ENCODE measurements at regions not wholly inside any gene's neighbourhood (a gene's known extent, or its start where the extent isn't known, plus 50 kb on each side); places are given as distances from the start of the nearest gene placed in this dataset.

GRCh38 chr10:117472872-117473271 is 69.7 kb upstream of the EMX2 start:
- DNase-seq (ENCODE audit: low spot score), result no peak
- no peak overlapping the region for H3K27ac Mint-ChIP-seq (ENCODE audit: unreplicated experiment)
- TF ChIP-seq CTCF (IDR thresholded peaks at IDR 0.05; ENCODE audit: unreplicated experiment), result no peak

GRCh38 chr10:117471344-117471874 is 71.1 kb upstream of the EMX2 start:
- Mint-ChIP-seq H3K36me3 (ENCODE audit: low read depth, unreplicated experiment) (no peaks in the 10 kb centered on the region), H3K27ac (ENCODE audit: unreplicated experiment) (no peak overlapping the region), H3K4me1 (ENCODE audit: unreplicated experiment) (peaks cover 3% of the 10 kb centered on the region), H3K4me3 (ENCODE audit: unreplicated experiment) (no peak overlapping the region), H3K27me3 (ENCODE audit: unreplicated experiment) (no peaks in the 10 kb centered on the region), H3K9me3 (ENCODE audit: unreplicated experiment) (no peaks in the 10 kb centered on the region)
- TF ChIP-seq CTCF (IDR thresholded peaks at IDR 0.05; ENCODE audit: unreplicated experiment), result no peak
- no peak for DNase-seq (ENCODE audit: low spot score)

More at GRCh38 chr10:117472872-117473271, 69.7 kb upstream of the EMX2 start:
- H3K27me3 Mint-ChIP-seq (ENCODE audit: unreplicated experiment), result peaks cover 2% of the 10 kb centered on the region
- no peak overlapping the region for H3K4me3 Mint-ChIP-seq (ENCODE audit: unreplicated experiment)
- H3K4me1 Mint-ChIP-seq (ENCODE audit: unreplicated experiment), result peaks cover 13% of the 10 kb centered on the region
- peaks cover under 1% of the 10 kb centered on the region for H3K36me3 Mint-ChIP-seq (ENCODE audit: low read depth, unreplicated experiment)
- H3K9me3 Mint-ChIP-seq (ENCODE audit: unreplicated experiment), result no peaks in the 10 kb centered on the region

- Mint-ChIP-seq H3K4me3 (ENCODE audit: unreplicated experiment) (no peak overlapping the region), H3K9me3 (ENCODE audit: unreplicated experiment) (no peaks in the 10 kb centered on the region), H3K36me3 (ENCODE audit: low read depth, unreplicated experiment) (no peaks in the 10 kb centered on the region), H3K27me3 (ENCODE audit: unreplicated experiment) (no peaks in the 10 kb centered on the region), H3K4me1 (ENCODE audit: unreplicated experiment) (no peaks in the 10 kb centered on the region), H3K27ac (ENCODE audit: unreplicated experiment) (no peak overlapping the region)
- no peak for TF ChIP-seq CTCF (IDR thresholded peaks at IDR 0.05; ENCODE audit: unreplicated experiment)
- no peak for DNase-seq (ENCODE audit: low spot score)
Observed at GRCh38 chr10:117470733-117471132, 71.8 kb upstream of the EMX2 start.

- Mint-ChIP-seq H3K9me3 (ENCODE audit: unreplicated experiment) (no peaks in the 10 kb centered on the region), H3K4me1 (ENCODE audit: unreplicated experiment) (no peaks in the 10 kb centered on the region), H3K27ac (ENCODE audit: unreplicated experiment) (no peak overlapping the region), H3K4me3 (ENCODE audit: unreplicated experiment) (no peak overlapping the region), H3K36me3 (ENCODE audit: low read depth, unreplicated experiment) (no peaks in the 10 kb centered on the region), H3K27me3 (ENCODE audit: unreplicated experiment) (no peaks in the 10 kb centered on the region)
- no peak for DNase-seq (ENCODE audit: low spot score)
- TF ChIP-seq CTCF (IDR thresholded peaks at IDR 0.05; ENCODE audit: unreplicated experiment), result no peak
Observed at GRCh38 chr10:117468665-117469064, 73.9 kb upstream of the EMX2 start.

- Mint-ChIP-seq H3K27me3 (ENCODE audit: unreplicated experiment) (peaks cover 2% of the 10 kb centered on the region), H3K4me1 (ENCODE audit: unreplicated experiment) (no peaks in the 10 kb centered on the region)
- DNase-seq (ENCODE audit: low spot score), result no peak
Observed at GRCh38 chr10:117464176-117464575, 78.4 kb upstream of the EMX2 start.

More at GRCh38 chr10:117464176-117464575, 78.4 kb upstream of the EMX2 start:
- Mint-ChIP-seq H3K27ac (ENCODE audit: unreplicated experiment) (no peak overlapping the region), H3K9me3 (ENCODE audit: unreplicated experiment) (peaks cover under 1% of the 10 kb centered on the region), H3K4me3 (ENCODE audit: unreplicated experiment) (no peak overlapping the region), H3K36me3 (ENCODE audit: low read depth, unreplicated experiment) (no peaks in the 10 kb centered on the region)
- TF ChIP-seq CTCF (IDR thresholded peaks at IDR 0.05; ENCODE audit: unreplicated experiment), result no peak
